Activated naive CD8-positive, alpha-beta T cell treated with anti-CD3 and anti-CD28 coated beads, Interleukin-2, amount 50 U/mL, for 24 hours (primary cell): ENCODE measurements at regions not wholly inside any gene's neighbourhood (a gene's known extent, or its start where the extent isn't known, plus 50 kb on each side); places are given as distances from the start of the nearest gene placed in this dataset.

ENCODE experiments used
- ATAC-seq: fragments of 150-1000 bp; cut with Tn5 transposase; one replicate; pipeline ENCODE4 v1.10.0; 2021
- DNase-seq: peaks from one replicate; pipeline ENCODE4 v3.0.0; 2021
- H3K27ac Mint-ChIP-seq: one replicate; pipeline ENCODE4 v1.8.0; 2021; ENCODE audit warnings: mild to moderate bottlenecking, mixed read lengths
- H3K27me3 Mint-ChIP-seq: one replicate; pipeline ENCODE4 v1.8.0; 2021; ENCODE audit warnings: mixed read lengths
- H3K36me3 Mint-ChIP-seq: one replicate; pipeline ENCODE4 v1.8.0; 2021; ENCODE audit warnings: low read depth, mixed read lengths
- H3K4me1 Mint-ChIP-seq: one replicate; pipeline ENCODE4 v1.8.0; 2021; ENCODE audit warnings: mixed read lengths
- H3K4me3 Mint-ChIP-seq: one replicate; pipeline ENCODE4 v1.8.0; 2021; ENCODE audit warnings: mild to moderate bottlenecking, moderate library complexity, mixed read lengths
- H3K9me3 Mint-ChIP-seq: one replicate; pipeline ENCODE4 v1.8.0; 2021; ENCODE audit warnings: mixed read lengths

- Mint-ChIP-seq H3K9me3 (no peaks in the 10 kb centered on the region), H3K4me1 (peaks cover 19% of the 10 kb centered on the region), H3K27me3 (peaks cover 12% of the 10 kb centered on the region), H3K27ac (no peak overlapping the region), H3K4me3 (no peak overlapping the region), H3K36me3 (peaks cover 1% of the 10 kb centered on the region)
- DNase-seq = no peak
- ATAC-seq = no peak
Measured at GRCh38 chr12:24708718-24709117, 240.2 kb downstream of the BCAT1 start.

GRCh38 chr12:24708043-24708442 lies 240.9 kb downstream of the BCAT1 start:
- no peak overlapping the region for H3K27ac Mint-ChIP-seq
- H3K36me3 Mint-ChIP-seq = peaks cover 2% of the 10 kb centered on the region
- no peak overlapping the region for H3K4me3 Mint-ChIP-seq
- H3K9me3 Mint-ChIP-seq = no peaks in the 10 kb centered on the region
- DNase-seq (no peak), ATAC-seq (no peak)
- H3K27me3 Mint-ChIP-seq = peaks cover 13% of the 10 kb centered on the region
- H3K4me1 Mint-ChIP-seq = peaks cover 20% of the 10 kb centered on the region

- peaks cover 13% of the 10 kb centered on the region for H3K27me3 Mint-ChIP-seq
- no peak overlapping the region for H3K4me3 Mint-ChIP-seq
- ATAC-seq (no peak), DNase-seq (no peak)
- no peaks in the 10 kb centered on the region for H3K9me3 Mint-ChIP-seq
- peaks cover 2% of the 10 kb centered on the region for H3K36me3 Mint-ChIP-seq
- no peak overlapping the region for H3K27ac Mint-ChIP-seq
- H3K4me1 Mint-ChIP-seq = peaks cover 20% of the 10 kb centered on the region
Measured at GRCh38 chr12:24707334-24707733, 241.6 kb downstream of the BCAT1 start.

GRCh38 chr12:24705741-24706358 lies 243.1 kb downstream of the BCAT1 start:
- ATAC-seq = peak; percentile 3
- H3K4me3 Mint-ChIP-seq = no peak overlapping the region
- no peak for DNase-seq

GRCh38 chr12:24705216-24705615 lies 243.7 kb downstream of the BCAT1 start:
- Mint-ChIP-seq H3K36me3 (peaks cover 2% of the 10 kb centered on the region), H3K9me3 (peaks cover 8% of the 10 kb centered on the region), H3K4me3 (no peak overlapping the region), H3K27ac (peak overlapping the region; percentile 52), H3K4me1 (peaks cover 16% of the 10 kb centered on the region), H3K27me3 (peaks cover 15% of the 10 kb centered on the region)
- ATAC-seq = no peak
- DNase-seq = no peak

More at GRCh38 chr12:24705741-24706358, 243.1 kb downstream of the BCAT1 start:
- Mint-ChIP-seq H3K4me1 (peaks cover 20% of the 10 kb centered on the region), H3K27me3 (peaks cover 13% of the 10 kb centered on the region), H3K9me3 (peaks cover 4% of the 10 kb centered on the region), H3K36me3 (peaks cover 2% of the 10 kb centered on the region), H3K27ac (peak overlapping the region; percentile 52)

GRCh38 chr12:24701343-24701742 lies 247.6 kb downstream of the BCAT1 start:
- Mint-ChIP-seq H3K4me1 (peaks cover 15% of the 10 kb centered on the region), H3K27me3 (peaks cover 16% of the 10 kb centered on the region)

GRCh38 chr12:24698972-24699371 lies 249.9 kb downstream of the BCAT1 start:
- Mint-ChIP-seq H3K4me1 (peaks cover 4% of the 10 kb centered on the region), H3K9me3 (peaks cover 10% of the 10 kb centered on the region), H3K27me3 (peaks cover 7% of the 10 kb centered on the region), H3K4me3 (no peak overlapping the region), H3K36me3 (peaks cover 2% of the 10 kb centered on the region), H3K27ac (no peak overlapping the region)
- ATAC-seq (no peak), DNase-seq (no peak)

More at GRCh38 chr12:24701343-24701742, 247.6 kb downstream of the BCAT1 start:
- no peak for DNase-seq
- H3K4me3 Mint-ChIP-seq = no peak overlapping the region
- H3K36me3 Mint-ChIP-seq = peaks cover 2% of the 10 kb centered on the region
- no peak for ATAC-seq
- peaks cover 10% of the 10 kb centered on the region for H3K9me3 Mint-ChIP-seq
- H3K27ac Mint-ChIP-seq = no peak overlapping the region

- DNase-seq (no peak), ATAC-seq (no peak)
- H3K4me3 Mint-ChIP-seq = no peak overlapping the region
Measured at GRCh38 chr12:24697769-24698168, 251.1 kb downstream of the BCAT1 start.

GRCh38 chr12:24697295-24697694 lies 251.6 kb downstream of the BCAT1 start:
- no peak overlapping the region for H3K4me3 Mint-ChIP-seq
- no peaks in the 10 kb centered on the region for H3K36me3 Mint-ChIP-seq
- DNase-seq (no peak), ATAC-seq (no peak)
- peaks cover 10% of the 10 kb centered on the region for H3K9me3 Mint-ChIP-seq
- H3K27ac Mint-ChIP-seq = no peak overlapping the region
- peaks cover 2% of the 10 kb centered on the region for H3K4me1 Mint-ChIP-seq
- H3K27me3 Mint-ChIP-seq = peaks cover 3% of the 10 kb centered on the region

More at GRCh38 chr12:24697769-24698168, 251.1 kb downstream of the BCAT1 start:
- Mint-ChIP-seq H3K36me3 (no peaks in the 10 kb centered on the region), H3K9me3 (peaks cover 10% of the 10 kb centered on the region), H3K4me1 (peaks cover 2% of the 10 kb centered on the region), H3K27ac (no peak overlapping the region), H3K27me3 (peaks cover 3% of the 10 kb centered on the region)

- peaks cover 10% of the 10 kb centered on the region for H3K9me3 Mint-ChIP-seq
- ATAC-seq = no peak
Measured at GRCh38 chr12:24696800-24697199, 252.1 kb downstream of the BCAT1 start.

GRCh38 chr12:24695657-24696329 lies 253.1 kb downstream of the BCAT1 start:
- no peak for ATAC-seq
- peaks cover 3% of the 10 kb centered on the region for H3K27me3 Mint-ChIP-seq

More at GRCh38 chr12:24696800-24697199, 252.1 kb downstream of the BCAT1 start:
- H3K27me3 Mint-ChIP-seq = peaks cover 3% of the 10 kb centered on the region
- no peaks in the 10 kb centered on the region for H3K36me3 Mint-ChIP-seq
- no peak overlapping the region for H3K4me3 Mint-ChIP-seq
- no peak overlapping the region for H3K27ac Mint-ChIP-seq
- no peak for DNase-seq
- H3K4me1 Mint-ChIP-seq = peaks cover 2% of the 10 kb centered on the region

GRCh38 chr12:24695103-24695502 lies 253.8 kb downstream of the BCAT1 start:
- peaks cover under 1% of the 10 kb centered on the region for H3K27me3 Mint-ChIP-seq
- no peak overlapping the region for H3K4me3 Mint-ChIP-seq
- no peaks in the 10 kb centered on the region for H3K4me1 Mint-ChIP-seq
- H3K27ac Mint-ChIP-seq = no peak overlapping the region
- DNase-seq = no peak
- H3K36me3 Mint-ChIP-seq = no peaks in the 10 kb centered on the region
- no peak for ATAC-seq
- peaks cover 1% of the 10 kb centered on the region for H3K9me3 Mint-ChIP-seq

More at GRCh38 chr12:24695657-24696329, 253.1 kb downstream of the BCAT1 start:
- DNase-seq = no peak
- Mint-ChIP-seq H3K9me3 (peaks cover 6% of the 10 kb centered on the region), H3K36me3 (no peaks in the 10 kb centered on the region), H3K4me3 (no peak overlapping the region), H3K27ac (no peak overlapping the region), H3K4me1 (no peaks in the 10 kb centered on the region)

- DNase-seq (no peak), ATAC-seq (no peak)
- H3K9me3 Mint-ChIP-seq = peaks cover 3% of the 10 kb centered on the region
- no peaks in the 10 kb centered on the region for H3K27me3 Mint-ChIP-seq
- no peak overlapping the region for H3K4me3 Mint-ChIP-seq
- no peak overlapping the region for H3K27ac Mint-ChIP-seq
- no peaks in the 10 kb centered on the region for H3K4me1 Mint-ChIP-seq
- H3K36me3 Mint-ChIP-seq = no peaks in the 10 kb centered on the region
Measured at GRCh38 chr12:24688601-24689000, 260.3 kb downstream of the BCAT1 start.

GRCh38 chr12:24681570-24681969 lies 267.3 kb downstream of the BCAT1 start:
- ATAC-seq (no peak), DNase-seq (no peak)
- Mint-ChIP-seq H3K4me1 (no peaks in the 10 kb centered on the region), H3K27me3 (no peaks in the 10 kb centered on the region), H3K4me3 (no peak overlapping the region), H3K27ac (no peak overlapping the region), H3K9me3 (peaks cover 3% of the 10 kb centered on the region), H3K36me3 (no peaks in the 10 kb centered on the region)

- H3K27ac Mint-ChIP-seq = no peak overlapping the region
- no peaks in the 10 kb centered on the region for H3K4me1 Mint-ChIP-seq
- H3K9me3 Mint-ChIP-seq = peaks cover 3% of the 10 kb centered on the region
- ATAC-seq = no peak
- no peaks in the 10 kb centered on the region for H3K27me3 Mint-ChIP-seq
- no peak overlapping the region for H3K4me3 Mint-ChIP-seq
- DNase-seq = no peak
- no peaks in the 10 kb centered on the region for H3K36me3 Mint-ChIP-seq
Measured at GRCh38 chr12:24679126-24679525, 269.8 kb downstream of the BCAT1 start.
